ENCODE measurements at regions not wholly inside any gene's neighbourhood (a gene's known extent, or its start where the extent isn't known, plus 50 kb on each side); places are given as distances from the start of the nearest gene placed in this dataset.
"Not testable (repeated sequence)": the region's sequence is repeated elsewhere in the genome, so short reads cannot be mapped to it uniquely, and the experiment has no call there.

DNA sequence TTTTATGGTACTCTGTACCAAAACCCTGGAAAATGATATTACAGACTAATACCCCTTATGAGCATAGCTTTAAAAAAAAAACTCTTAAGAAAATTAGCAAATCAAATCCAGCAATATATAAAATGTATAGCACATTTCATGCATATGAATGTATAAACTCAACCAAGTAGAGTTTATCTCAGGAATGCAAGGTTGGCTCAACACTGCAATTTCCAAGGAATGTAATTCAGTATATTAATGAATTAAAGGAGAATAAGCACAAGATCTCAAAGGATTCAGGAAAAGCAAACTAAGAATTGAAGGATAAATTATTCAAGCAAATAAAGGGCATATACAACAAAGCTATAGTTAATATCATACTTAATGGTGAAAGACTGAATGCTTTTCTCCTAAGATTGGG, 61.9 kb upstream of the RPL38 start:
- no peak for DNase-seq (ENCODE audit: low spot score)

GRCh38 chr17:74143318-74143717, 60.2 kb upstream of the RPL38 start:
- DNase-seq (ENCODE audit: low spot score), result not testable (repeated sequence)

DNA sequence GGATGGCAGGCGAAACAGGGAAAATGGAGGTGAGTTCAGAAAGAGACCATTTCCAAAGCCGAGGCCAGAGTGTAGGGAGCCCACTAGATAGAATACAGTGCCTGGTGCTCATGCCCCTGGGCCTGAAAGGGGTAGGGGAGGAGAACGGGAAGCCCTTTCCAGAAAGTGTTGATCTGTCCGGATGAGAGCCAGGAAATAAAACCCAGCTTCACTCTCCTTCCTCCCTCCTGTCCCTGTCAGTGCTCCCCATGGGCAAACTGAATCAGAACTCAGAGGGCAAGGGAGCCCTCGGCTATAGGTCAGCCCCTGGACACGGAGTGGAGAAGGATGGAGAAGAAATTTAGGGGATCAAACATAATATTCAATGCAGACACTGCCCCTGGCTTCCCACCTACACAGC, 57.7 kb upstream of the RPL38 start:
- peak; percentile 3 for DNase-seq (ENCODE audit: low spot score)

GRCh38 chr17:74146196-74146595, 57.3 kb upstream of the RPL38 start:
- DNase-seq (ENCODE audit: low spot score), result no peak

DNA sequence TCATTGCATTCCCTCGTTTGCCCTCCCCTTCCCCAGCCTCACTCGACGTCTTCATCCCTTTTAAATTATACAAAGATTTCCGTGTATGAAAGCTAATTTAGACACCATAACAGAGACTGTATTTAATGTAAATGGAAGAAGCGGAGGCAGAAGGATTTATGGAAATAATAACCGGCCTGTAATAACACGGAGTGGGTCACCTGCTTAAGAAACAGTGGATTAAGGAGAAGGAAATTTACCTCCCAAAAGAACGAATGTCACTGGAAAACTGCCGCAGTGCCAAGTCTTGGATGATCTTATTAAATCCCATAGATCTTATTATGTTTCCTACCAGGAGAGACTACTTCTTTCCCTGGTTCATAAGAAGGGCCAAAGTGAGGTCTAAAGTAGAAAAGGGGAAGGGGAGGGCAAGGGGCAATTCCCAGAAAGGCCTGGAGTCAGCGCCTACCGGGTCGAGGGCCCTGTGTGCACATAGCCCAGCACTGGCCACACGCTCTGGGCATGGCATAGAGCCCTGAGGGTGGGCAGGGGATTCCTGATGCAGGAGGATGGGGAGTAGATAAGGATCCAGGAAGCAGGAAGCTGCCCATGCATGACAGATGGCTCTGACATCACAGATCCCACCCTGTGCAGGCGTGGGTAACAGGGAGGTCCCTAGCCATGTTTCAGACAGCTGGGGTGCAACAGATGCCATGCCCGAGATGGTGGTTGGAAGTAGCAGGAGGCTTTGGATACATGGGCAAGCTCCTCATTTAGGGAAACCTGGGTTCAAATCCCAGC, 56.2 kb upstream of the RPL38 start:
- peak; percentile 2 for DNase-seq (ENCODE audit: low spot score)

DNA sequence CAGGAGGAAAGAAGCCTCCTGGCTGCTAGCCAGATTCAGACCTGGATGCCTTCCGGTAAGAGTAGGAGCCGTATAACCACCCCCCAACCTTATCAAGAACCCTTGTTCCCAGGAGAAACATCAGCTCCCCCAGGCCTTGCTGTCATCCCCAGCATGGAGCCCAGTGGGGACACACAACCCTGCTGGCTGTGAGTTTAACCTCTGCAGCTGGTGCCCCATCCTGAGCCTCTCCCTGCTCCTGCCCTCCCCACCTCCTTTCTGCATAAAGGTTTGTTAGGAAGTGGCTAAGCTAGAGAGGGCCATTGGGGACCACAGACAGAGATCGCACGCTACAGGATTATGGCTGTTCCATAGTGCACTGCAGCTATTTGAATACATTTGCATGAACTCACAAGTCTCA, 55.5 kb upstream of the RPL38 start:
- DNase-seq (ENCODE audit: low spot score), result peak; percentile 6

DNA sequence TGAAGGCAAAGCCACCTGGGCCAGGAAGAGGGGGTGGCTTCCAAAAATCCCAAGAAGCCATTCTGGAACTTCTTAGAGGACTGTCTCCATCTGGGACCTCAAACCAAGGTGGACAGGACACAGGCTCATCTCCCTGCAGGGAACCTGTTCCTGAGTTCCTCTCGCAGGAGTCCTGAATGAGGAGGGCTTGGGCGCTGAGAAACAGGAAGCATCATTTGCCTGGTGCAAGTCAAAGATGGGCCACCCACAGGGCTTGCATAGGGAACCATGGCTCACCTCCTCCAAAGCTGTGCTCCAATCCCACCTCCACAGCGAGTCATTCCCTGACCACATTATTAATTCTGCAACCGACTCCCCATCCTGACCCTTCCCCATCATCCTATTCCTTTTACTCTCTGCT, 55.0 kb upstream of the RPL38 start:
- no peak for DNase-seq (ENCODE audit: low spot score)

GRCh38 chr17:74148901-74149596, 54.4 kb upstream of the RPL38 start:
- DNase-seq (ENCODE audit: low spot score), result no peak

GRCh38 chr17:74149597-74150427, 53.7 kb upstream of the RPL38 start:
- DNase-seq (ENCODE audit: low spot score), result peak; percentile 15

DNA sequence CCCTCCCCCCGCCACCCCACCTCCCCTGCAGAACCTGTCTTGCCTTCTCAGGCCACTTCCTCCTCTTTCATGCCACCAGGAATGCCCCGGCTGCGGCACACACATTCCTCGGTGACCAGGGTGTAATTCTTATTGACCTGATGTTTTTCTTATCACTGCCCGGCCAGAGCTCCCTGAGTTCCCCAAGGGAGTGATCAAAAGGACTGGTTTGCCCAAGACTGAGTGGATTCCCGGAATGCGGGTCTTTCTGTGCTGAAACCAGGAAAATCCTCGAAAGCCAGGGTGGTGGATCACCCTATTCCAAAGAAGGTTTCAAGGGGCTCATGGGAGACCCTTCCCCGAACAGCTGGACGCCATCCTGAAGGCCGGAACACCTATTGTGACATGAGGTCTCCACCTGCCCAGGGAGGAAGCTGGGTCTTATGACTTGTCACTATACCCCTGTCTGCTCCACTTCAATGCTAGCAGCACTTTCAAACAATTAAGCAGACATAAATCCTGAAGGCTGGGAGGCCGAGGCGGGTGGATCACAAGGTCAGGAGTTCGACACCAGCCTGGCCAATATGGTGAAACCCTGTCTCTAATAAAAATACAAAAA, 53.0 kb upstream of the RPL38 start:
- peak; percentile 3 for DNase-seq (ENCODE audit: low spot score)

GRCh38 chr17:74151551-74152315, 51.7 kb upstream of the RPL38 start:
- DNase-seq (ENCODE audit: low spot score), result peak; percentile 2

DNA sequence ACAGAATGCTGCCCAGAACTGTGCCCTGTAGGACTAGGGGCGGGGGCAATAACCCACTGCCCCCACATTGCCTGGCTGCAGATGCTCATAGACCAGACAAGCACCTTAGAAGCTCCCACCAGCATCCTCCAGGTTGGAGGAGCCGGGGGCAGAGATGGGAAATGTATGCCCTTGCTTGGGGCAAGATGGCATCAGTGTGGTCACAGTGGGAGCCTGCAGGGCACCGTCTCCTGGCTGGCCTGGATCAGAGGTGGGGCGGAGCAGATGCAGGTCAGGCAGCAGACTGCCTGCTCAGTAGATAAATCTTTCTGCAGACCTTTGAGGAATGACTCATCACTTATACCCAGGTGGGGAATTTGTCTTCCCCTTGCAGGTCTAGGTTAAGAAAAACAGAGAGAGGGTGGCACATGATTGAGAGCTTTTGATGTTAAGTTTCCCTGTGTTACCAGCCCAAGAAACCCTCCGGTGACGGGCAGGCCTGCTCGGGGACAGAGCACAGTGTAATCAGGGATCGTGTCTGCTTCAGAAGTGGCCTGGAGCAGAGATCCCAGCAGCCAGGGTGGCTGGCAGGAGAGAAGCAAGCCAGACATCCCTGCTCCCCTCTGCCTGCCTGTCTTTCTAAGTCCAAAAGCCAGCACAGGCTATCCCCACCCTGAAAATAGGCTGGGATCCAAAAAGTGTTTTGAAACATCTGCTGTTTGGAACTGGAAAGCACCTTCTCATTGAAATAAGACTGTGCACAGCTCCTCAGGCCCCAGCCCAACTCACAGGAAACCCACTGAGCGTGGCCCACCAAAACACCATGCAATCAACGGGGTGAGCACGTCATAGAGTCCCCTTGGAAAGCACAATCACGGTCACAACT, 50.7 kb upstream of the RPL38 start:
- peak; percentile 3 for DNase-seq (ENCODE audit: low spot score)

DNA sequence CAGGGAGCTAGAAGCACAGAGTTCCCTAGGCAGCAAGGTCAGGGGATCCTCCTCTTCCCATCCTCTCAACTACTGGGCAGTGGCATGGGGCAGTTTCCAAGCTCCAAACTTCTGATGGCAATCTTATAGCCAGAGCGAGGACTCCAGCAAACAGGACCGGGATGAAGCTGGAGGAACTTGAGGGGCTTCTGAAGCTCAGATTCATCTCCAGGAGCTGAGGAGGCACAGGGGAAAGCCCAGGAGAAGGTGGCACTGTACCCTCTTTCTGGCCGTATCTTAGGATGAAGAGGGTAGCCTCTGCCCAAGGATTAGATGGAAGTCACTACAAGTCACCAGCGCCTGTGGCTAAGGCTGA, 50.0 kb upstream of the RPL38 start:
- DNase-seq (ENCODE audit: low spot score), result peak; percentile 4

All from iPS-NIHi11 (cell line).